Type B pancreatic cell (in vitro differentiated cells): ENCODE measurements at regions not wholly inside any gene's neighbourhood (a gene's known extent, or its start where the extent isn't known, plus 50 kb on each side); places are given as distances from the start of the nearest gene placed in this dataset.

Experiments
- DNase-seq: peaks from one replicate; pipeline ENCODE4 v3.0.0; 2021; ENCODE audit warnings: mixed read lengths; ENCODE audit not compliant: unreplicated experiment; ENCODE audit errors: extremely low spot score
- H3K27ac Mint-ChIP-seq: 2 replicates; pipeline ENCODE4 v1.8.0; 2021; ENCODE audit warnings: mild to moderate bottlenecking, mixed read lengths
- H3K27me3 Mint-ChIP-seq: 2 replicates; pipeline ENCODE4 v1.8.0; 2021; ENCODE audit warnings: mixed read lengths
- H3K36me3 Mint-ChIP-seq: 2 replicates; pipeline ENCODE4 v1.8.0; 2021; ENCODE audit warnings: mixed read lengths
- H3K4me1 Mint-ChIP-seq: one replicate; pipeline ENCODE4 v1.8.0; 2021; ENCODE audit warnings: mixed read lengths; ENCODE audit not compliant: unreplicated experiment
- H3K4me3 Mint-ChIP-seq: 2 replicates; pipeline ENCODE4 v1.8.0; 2021; ENCODE audit warnings: mild to moderate bottlenecking, mixed read lengths
- H3K9me3 Mint-ChIP-seq: 2 replicates; pipeline ENCODE4 v1.8.0; 2021; ENCODE audit warnings: mixed read lengths
- TF ChIP-seq, protein P1 (sequence below): fragments of 200-600 bp; sonication (generic); conservative IDR thresholded peaks from 2 replicates; pipeline ENCODE4 v1.5.0; 2021; ENCODE audit warnings: antibody characterized with exemption, mild to moderate bottlenecking

DNA sequence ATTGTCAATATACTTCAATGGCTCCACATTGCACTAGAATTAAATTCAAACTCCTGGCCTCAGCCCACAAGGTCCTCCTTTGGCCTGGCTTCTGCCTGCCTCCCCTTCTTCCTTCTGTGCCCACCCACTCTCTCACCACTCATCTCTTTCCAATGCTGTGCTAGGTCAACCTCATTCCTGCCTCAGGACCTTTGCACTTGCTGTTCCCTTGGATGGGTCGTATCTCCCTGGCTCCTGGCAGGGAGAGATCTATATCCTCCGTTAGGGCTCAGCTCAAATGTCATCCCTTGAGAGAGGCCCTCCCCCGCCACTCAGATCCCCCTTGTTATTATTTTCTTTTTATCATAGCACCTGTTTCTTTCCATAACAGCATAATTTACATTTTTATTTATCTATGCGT lies 79.9 kb upstream of the LHX5 start:
- Mint-ChIP-seq H3K9me3 (peaks cover 3% of the 10 kb centered on the region), H3K4me1 (no peaks in the 10 kb centered on the region), H3K27me3 (peaks cover 55% of the 10 kb centered on the region), H3K27ac (no peak overlapping the region), H3K4me3 (no peak overlapping the region), H3K36me3 (no peaks in the 10 kb centered on the region)
- no peak for DNase-seq
- TF ChIP-seq, protein P1, sequence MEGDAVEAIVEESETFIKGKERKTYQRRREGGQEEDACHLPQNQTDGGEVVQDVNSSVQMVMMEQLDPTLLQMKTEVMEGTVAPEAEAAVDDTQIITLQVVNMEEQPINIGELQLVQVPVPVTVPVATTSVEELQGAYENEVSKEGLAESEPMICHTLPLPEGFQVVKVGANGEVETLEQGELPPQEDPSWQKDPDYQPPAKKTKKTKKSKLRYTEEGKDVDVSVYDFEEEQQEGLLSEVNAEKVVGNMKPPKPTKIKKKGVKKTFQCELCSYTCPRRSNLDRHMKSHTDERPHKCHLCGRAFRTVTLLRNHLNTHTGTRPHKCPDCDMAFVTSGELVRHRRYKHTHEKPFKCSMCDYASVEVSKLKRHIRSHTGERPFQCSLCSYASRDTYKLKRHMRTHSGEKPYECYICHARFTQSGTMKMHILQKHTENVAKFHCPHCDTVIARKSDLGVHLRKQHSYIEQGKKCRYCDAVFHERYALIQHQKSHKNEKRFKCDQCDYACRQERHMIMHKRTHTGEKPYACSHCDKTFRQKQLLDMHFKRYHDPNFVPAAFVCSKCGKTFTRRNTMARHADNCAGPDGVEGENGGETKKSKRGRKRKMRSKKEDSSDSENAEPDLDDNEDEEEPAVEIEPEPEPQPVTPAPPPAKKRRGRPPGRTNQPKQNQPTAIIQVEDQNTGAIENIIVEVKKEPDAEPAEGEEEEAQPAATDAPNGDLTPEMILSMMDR, result no peak

DNA sequence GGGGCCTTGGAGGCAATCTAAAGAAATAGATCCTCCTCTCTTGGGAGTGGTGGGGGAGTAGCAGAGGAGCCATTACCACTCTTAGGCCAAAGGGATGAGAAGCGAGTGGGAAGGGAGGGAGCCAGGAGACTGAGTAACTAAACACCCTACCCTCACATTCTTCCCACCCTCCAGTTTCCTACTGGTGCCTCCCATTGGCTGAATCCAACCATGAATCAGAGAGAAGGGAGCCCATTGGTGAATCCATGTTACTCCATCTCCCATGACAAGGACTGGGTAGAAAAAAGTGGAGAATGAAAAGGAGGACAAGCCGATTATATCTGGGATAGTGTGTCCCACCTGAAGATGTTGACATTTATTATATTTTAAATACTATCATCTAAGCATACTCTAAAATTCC lies 76.8 kb upstream of the LHX5 start:
- H3K36me3 Mint-ChIP-seq, result no peaks in the 10 kb centered on the region
- no peak overlapping the region for H3K27ac Mint-ChIP-seq
- peaks cover 3% of the 10 kb centered on the region for H3K9me3 Mint-ChIP-seq
- TF ChIP-seq, protein P1, result no peak
- peaks cover 62% of the 10 kb centered on the region for H3K27me3 Mint-ChIP-seq
- H3K4me3 Mint-ChIP-seq, result no peak overlapping the region
- no peaks in the 10 kb centered on the region for H3K4me1 Mint-ChIP-seq
- no peak for DNase-seq

DNA sequence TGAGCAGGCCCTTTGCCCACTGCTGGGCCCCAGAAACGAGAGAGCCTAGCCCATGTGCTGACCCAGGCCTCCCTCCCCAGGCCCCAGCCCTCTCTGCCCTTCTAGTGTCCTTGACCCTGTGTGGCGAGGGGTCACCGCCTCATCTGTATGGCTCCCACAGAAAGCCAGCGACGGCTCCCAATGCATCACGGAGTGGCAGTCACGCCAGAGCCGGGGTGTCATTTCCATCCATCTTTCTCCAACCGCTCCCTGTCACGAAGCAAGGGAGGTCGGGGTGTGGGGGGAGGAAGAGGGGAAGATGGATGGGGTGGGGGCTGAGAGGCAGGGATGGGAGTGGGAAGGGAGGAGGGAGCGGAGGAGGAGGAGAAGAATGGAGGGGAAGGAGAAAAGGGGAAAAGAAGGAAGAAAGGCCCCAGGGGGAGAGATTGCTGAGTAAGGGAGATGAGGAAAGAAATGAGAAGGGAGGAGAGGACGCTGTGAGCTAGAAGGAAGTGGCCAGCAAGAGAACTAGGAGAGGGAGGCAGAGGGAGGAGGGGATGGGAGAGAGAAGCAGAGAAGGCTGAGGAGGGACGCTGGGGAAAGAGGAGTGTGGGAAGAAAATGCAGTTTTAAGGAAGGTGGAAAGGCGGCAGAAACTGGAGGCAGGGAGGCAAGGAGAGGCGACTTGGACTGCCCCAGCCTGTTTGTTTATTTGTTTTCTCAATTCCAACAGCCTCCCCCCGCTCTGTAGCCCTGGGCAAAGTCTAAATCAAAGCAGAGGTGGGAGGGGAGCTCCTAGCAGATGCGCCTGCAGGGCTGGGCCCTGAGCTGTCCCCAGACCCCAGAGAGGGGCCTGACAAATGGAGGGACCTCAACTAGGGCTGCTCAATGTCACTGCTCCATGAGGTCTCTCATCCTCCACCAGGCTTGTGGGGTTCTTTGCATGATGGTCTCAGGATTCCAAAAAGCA lies 75.5 kb upstream of the LHX5 start:
- TF ChIP-seq, protein P1, result no peak
- H3K9me3 Mint-ChIP-seq, result peaks cover 3% of the 10 kb centered on the region
- H3K4me3 Mint-ChIP-seq, result no peak overlapping the region
- H3K27me3 Mint-ChIP-seq, result peaks cover 62% of the 10 kb centered on the region
- DNase-seq, result no peak
- no peaks in the 10 kb centered on the region for H3K4me1 Mint-ChIP-seq
- no peaks in the 10 kb centered on the region for H3K36me3 Mint-ChIP-seq
- H3K27ac Mint-ChIP-seq, result no peak overlapping the region

DNA sequence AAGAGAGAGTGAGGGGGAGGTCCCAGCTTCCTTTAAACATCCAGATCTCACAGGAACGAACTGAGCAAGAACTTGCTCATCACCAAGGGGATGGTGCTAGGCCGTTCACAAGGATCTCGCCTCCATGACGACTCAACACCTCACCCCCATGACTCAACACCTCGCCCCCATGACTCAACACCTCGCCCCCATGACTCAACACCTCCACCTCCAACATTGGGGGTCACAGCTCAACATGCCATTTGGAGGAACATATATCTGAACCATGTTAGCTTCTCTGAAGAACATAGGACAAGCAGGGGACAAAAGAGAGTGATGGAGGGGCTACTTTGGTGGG lies 66.0 kb upstream of the LHX5 start:
- TF ChIP-seq, protein P1, result no peak
- Mint-ChIP-seq H3K4me1 (no peaks in the 10 kb centered on the region), H3K9me3 (peaks cover 7% of the 10 kb centered on the region), H3K27ac (no peak overlapping the region), H3K27me3 (peaks cover 87% of the 10 kb centered on the region), H3K4me3 (no peak overlapping the region), H3K36me3 (no peaks in the 10 kb centered on the region)
- no peak for DNase-seq

DNA sequence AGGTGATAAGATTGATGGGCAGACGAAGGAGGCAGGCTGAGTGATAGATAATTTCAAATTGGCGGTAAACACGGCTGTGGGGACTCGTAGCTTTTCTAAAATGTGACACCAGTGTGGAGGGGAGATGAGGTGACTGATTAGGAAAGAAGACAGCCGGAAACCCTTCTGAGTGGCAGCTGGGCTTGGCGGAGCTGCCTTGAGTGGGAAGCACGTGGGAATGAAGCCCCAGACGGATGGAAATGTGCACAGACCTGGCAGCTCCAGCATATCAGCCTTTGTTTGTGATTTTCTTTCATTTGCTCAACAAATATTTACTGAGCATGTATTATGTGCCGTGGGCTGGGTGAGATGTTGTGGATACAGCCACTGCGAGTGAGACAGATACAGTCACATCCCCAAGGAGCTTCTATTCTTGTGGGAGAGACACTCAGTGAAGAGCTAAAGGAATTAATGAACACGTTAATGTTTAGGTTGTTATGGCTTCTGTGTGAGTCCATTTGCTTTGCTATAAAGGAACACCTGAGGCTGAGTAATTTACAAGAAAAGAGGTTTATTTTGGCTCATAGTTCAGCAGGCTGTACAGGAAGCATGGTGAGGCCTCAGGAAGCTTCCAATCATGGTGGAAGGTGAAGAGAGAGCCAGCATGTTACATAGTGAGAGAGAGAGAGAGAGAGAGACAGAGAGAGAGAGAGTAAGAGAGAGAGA lies 65.5 kb upstream of the LHX5 start:
- Mint-ChIP-seq H3K27ac (no peak overlapping the region), H3K9me3 (peaks cover 7% of the 10 kb centered on the region), H3K4me3 (no peak overlapping the region), H3K4me1 (no peaks in the 10 kb centered on the region), H3K36me3 (no peaks in the 10 kb centered on the region), H3K27me3 (peaks cover 88% of the 10 kb centered on the region)
- no peak for DNase-seq
- TF ChIP-seq, protein P1, result no peak
